ENCODE measurements at regions not wholly inside any gene's neighbourhood (a gene's known extent, or its start where the extent isn't known, plus 50 kb on each side); places are given as distances from the start of the nearest gene placed in this dataset.
"Not testable (repeated sequence)": the region's sequence is repeated elsewhere in the genome, so short reads cannot be mapped to it uniquely, and the experiment has no call there.

DNA sequence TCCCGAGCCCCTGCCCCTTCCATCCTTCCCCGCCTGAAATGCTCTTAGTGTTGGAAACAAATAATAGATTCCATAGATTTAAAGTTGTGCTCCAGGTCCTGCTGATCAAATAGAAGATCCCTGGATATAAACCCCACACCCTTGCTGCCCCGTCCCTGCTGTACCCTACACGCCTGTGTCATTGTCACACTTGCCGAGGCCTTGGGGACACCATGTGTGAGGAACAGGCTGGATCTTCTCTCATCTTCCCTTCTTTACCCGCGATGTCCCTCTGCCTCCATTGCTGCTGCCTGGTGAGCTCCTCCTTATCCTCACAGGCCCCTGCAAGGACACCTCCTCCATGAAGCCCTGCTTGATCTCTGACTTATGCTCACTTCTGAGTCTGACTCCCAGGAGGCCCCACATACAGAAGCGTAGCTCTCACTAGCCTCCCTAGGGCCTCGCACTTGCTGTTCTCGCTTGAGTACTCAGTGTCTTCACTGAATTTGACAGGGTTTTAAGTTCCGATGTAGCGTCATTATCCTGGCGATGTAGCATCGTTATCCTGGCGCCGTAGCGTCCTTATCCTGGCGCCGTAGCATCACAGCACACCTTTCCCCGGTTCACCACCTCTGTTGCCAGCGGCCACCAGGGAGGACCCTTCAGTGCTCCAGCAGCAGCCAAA lies 221.9 kb downstream of the NDUFA10 start:
- DNase-seq (ENCODE audit: low read depth) = no peak

GRCh38 chr2:239802185-239802649 lies 222.9 kb downstream of the NDUFA10 start:
- no peak for DNase-seq (ENCODE audit: low read depth)

- DNase-seq (ENCODE audit: low read depth) = no peak
Measured at GRCh38 chr2:239801404-239802184, 223.5 kb downstream of the NDUFA10 start.

DNA sequence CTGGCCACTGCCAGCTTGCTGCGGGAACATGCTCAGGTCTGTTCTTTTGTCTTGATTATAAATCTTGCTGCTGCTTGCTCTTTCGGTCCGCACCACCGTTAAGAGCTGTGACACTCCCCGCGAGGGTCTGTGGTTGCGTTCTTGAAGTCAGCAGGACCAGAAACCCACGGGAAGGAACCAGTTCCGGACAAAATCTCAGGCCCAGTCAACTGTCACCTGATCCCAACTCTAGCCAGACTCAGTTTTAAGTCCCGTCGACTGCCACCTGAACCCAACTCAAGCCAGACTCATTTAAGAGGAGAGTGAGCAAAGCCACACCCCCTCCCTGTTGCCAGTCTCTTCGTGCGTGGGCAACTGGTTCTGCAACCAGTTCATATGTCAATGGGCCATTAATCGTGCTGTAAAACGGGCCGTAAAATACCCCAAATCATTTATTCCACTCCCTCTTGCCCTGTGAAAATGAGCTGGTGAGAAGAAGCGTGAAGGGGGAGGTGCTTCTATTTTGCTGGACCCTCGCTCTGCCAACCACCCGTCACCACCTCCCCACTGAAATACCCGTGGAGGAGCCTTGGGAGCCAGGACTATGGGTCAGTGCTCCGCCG lies 224.3 kb downstream of the NDUFA10 start:
- no peak for DNase-seq (ENCODE audit: low read depth)

- no peak for DNase-seq (ENCODE audit: low read depth)
Measured at GRCh38 chr2:239797316-239797715, 227.8 kb downstream of the NDUFA10 start.

GRCh38 chr2:239795761-239796160 lies 229.4 kb downstream of the NDUFA10 start:
- not testable (repeated sequence) for DNase-seq (ENCODE audit: low read depth)

DNA sequence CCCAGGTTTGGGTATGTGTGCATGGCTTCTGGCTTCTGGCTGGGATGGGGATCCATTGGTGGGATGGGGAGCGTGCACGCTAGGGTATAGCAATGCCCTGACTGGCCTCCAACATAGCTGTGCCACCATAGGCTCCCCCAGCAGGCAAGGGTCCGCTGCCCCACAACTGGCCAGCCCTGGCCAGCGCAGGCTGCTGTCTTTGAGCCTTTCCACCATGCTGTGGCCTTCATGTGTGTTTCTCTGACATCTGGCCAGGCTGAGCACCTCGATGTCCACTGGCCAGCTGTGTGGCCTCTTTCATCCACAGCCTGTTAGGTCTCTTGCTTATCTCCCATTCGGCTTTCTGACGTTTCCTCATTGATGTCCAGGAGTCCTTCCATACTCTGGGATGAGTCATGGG lies 231.3 kb downstream of the NDUFA10 start:
- DNase-seq (ENCODE audit: low read depth) = no peak

GRCh38 chr2:239793086-239793485 lies 232.1 kb downstream of the NDUFA10 start:
- DNase-seq (ENCODE audit: low read depth) = no peak

GRCh38 chr2:239792405-239793084 lies 232.6 kb downstream of the NDUFA10 start:
- no peak for DNase-seq (ENCODE audit: low read depth)

DNA sequence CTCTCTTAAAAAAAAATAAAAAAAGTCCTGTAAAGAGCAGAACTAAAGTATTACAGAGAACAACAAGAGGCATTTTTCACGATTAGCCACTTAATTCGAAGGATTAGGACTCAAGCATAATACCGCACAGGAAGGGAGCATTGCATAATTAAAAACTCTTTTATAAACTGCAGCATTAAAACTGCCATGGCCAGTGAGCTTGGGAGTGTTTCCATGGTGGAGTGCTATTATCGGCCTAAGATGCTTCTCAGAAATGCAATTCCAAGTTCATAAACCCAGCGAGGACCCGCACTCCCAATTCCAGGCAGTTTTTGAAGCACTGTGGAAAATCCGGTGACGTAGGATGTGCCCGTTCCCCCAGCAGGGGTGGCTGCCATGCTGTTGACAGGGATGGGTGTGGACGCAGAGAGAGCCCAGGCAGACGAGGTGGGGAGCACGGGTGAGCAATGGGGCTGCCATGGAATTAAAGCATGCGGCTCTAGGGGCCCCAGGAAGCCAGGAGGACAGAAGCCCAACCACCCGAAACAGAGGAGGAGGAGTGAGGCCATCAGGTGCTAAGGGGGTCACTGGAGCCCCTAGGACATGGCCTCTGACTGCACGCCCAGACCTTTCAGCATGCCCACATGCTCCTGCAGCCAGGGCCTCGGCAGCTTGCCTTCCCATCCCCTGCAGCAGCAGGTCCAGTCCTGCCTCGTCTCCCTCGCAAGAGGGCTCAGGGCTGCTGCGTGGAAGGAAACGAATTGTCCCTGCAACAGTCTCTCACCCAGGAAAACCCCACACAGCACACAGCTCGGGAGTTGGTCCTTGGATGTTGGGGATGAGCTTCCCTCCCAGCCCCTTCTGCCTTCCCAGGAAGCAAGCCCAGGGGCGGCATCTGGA lies 233.4 kb downstream of the NDUFA10 start:
- no peak for DNase-seq (ENCODE audit: low read depth)

DNA sequence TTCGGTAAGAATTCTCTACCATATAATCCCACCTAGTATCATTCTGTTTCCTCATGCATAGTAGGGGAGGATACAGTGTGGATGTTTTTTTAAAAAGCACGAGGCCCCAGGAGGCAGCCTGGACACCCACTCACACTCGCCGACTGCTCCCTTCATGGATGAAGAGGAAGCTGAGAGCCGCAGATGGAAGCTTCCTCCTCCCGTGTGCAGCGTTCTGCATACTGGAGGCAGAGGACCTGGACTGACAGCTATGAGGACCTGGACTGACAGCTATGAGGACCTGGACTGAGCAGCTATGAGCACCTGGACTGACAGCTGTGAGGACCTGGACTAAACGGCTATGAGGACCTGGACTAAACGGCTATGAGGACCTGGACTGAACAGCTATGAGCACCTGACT lies 234.4 kb downstream of the NDUFA10 start:
- DNase-seq (ENCODE audit: low read depth) = no peak

DNA sequence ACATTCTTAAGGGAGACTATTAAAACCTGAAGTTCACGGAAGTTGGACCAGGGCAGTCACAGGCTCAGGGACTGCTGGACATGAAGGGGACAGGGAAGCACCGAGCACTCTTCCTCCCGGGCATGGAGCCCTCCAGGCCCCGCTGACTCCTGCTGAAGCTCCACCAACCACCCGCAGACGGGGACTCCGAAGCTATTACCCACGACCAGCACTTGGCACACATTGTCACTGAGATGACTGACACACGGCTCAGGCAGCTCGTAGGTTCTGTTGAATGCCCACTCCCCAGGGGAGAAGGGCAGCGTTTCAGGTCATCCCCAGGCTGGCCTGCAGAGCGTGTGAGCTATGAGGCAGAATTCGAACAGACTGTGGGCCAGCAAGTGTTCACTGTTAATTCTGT lies 234.8 kb downstream of the NDUFA10 start:
- no peak for DNase-seq (ENCODE audit: low read depth)

GRCh38 chr2:239789711-239790110 lies 235.4 kb downstream of the NDUFA10 start:
- no peak for DNase-seq (ENCODE audit: low read depth)

DNA sequence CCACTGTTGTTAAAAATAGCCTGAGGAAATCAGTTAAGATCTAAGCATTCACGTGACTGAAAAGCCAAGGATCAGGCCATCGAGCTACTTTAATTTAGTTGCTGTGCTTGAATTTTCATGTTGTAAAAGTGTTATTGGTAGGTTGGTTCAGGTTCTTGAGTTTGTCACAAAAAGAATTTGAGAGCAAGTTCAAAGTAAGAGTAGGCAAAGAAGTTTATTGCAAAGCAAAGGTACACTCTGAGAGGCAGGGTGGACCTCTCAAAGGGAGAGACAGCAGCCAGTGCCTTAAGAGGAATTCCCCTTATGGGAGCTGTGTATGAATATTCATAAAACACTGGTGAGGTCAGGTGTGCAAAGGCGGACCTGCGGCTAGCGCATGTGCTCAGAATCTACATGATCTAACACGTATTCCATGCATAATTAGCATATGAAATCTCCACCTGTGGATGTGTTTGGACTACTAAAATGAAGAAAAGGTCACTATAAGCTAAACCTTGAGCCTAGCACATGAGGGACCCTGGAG lies 236.5 kb downstream of the NDUFA10 start:
- no peak for DNase-seq (ENCODE audit: low read depth)

GRCh38 chr2:239787538-239788050 lies 237.5 kb downstream of the NDUFA10 start:
- no peak for DNase-seq (ENCODE audit: low read depth)

GRCh38 chr2:239786791-239787190 lies 238.4 kb downstream of the NDUFA10 start:
- no peak for DNase-seq (ENCODE audit: low read depth)

DNA sequence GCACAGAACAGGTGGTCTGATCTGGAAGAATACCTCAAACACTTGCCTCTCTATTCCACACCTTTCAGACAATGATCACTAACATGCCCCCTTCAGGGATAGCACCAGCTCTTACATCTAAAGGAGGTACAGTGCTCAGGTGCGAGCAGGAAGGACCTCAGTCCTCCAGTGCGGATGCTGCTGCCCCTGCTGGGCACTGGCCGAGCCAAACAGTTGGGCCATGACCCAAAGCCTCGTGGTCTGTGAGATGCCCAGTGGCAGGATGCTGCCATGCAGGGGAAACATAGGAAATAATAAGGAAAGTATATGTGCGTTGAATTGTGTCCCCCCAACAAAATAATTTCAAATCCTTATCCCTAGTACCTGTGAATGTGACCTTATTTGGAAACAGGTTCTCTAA lies 243.7 kb downstream of the NDUFA10 start:
- no peak for DNase-seq (ENCODE audit: low read depth)

GRCh38 chr2:239780236-239780994 lies 244.7 kb downstream of the NDUFA10 start:
- no peak for DNase-seq (ENCODE audit: low read depth)

GRCh38 chr2:239779584-239779983 lies 245.6 kb downstream of the NDUFA10 start:
- DNase-seq (ENCODE audit: low read depth) = no peak

- DNase-seq (ENCODE audit: low read depth) = no peak
Measured at GRCh38 chr2:239778861-239779558, 246.1 kb downstream of the NDUFA10 start.
